HG03432 (cell line): ENCODE measurements at regions not wholly inside any gene's neighbourhood (a gene's known extent, or its start where the extent isn't known, plus 50 kb on each side); places are given as distances from the start of the nearest gene placed in this dataset.
A peak's percentile ranks its signal among the peaks of the same experiment; 100 is the strongest.
"Not testable (repeated sequence)": the region's sequence is repeated elsewhere in the genome, so short reads cannot be mapped to it uniquely, and the experiment has no call there.

Experiments
- ATAC-seq: cut with Tn5 transposase; IDR thresholded peaks from one replicate; pipeline ENCODE4 v1.9.1; 2021; ENCODE audit warnings: mild to moderate bottlenecking, moderate library complexity; ENCODE audit not compliant: unreplicated experiment

DNA sequence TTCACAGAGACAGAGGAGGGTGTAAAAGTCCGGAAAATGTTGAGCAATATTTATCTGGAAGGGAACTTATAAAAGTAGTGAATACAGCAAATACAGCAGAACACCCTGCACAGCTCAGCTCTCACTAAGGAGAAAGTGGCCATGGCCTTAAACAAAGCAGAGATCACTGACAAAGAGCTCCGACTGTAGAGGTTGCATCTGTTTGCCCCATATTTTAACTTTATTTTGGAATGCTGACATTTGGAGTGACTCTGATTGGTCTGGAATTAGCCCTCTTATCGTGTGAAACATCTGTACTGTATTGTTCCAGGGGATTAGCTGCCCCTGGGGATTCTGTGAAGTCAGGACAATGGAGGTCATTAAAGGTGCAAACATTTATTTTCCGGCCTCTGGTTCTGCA, 1275.7 kb upstream of the FLRT2 start:
- ATAC-seq, result no peak

DNA sequence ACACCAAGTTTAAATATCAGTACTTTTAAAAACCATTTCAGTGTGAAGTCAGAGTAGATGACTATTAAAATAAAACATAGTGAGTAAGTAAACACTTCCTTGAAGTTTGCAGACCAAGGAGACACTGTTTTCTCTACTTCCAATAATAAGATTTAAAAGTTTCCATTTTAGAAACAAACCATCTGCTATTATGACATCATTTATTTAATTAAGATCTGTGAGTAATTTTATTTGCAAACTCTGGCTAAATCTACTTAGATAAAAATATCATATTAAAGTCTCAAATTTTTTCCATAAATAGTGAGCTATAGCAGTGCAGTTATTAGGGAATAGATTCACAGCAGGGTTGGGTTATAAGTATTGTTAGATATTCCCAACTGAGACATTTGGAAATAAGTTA, 1267.0 kb upstream of the FLRT2 start:
- no peak for ATAC-seq

DNA sequence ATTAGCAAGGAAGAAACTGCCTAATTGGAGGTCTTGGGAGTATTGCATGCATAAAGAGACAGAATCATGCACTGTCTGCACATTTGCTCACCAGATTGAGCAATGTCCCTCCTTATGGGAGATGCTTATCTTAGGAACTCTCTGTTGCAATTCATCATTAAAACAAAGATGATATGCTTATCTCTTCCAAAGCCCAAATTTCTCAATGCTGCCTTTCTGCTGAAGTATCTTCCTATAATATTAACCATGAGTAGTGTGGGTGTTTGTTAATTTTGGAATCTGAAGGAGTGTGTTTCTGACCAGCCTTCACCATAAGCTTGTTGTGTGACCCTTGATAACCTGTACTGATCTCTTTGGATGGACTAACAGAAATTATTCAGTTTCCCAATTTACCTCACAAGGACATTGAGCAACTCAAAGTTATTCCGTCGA, 1257.6 kb upstream of the FLRT2 start:
- no peak for ATAC-seq

DNA sequence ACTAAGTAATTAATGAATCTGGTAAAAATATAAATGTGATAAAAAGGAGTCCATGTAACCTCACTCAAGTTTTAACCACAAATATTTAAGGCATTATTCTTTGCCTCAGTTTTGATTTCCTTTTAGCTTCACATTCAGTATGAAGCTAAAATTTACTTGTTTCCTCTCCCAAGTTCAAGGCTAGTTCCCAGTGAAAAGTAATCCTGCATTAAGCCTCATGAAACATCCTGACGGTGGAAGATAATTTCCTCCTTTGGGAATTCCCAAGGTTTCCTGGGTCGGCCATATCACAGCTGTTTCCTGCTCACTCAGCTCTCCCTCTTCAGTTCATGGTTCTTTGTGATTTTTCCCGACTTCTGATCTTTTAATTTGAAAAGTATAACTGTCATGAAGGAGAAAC, 1256.8 kb upstream of the FLRT2 start:
- no peak for ATAC-seq

DNA sequence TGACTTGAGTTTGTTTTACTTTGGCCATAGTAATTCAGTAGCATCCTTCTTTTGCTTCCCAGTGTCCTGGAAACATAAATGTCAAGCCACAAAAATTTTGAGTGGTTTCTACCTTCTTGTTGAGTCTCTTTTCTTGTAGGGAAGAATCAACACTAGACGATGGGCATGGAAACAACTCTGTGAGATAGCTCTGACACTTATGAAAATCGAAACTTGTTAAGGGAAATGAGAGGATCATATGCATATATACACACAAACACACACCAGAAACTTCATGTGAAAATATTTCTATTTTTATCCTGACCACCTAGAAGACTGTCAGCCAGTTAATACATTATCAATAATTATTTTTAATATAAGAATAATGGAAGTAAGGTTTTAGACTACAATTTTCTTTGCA, 1247.3 kb upstream of the FLRT2 start:
- ATAC-seq, result peak; percentile 69

DNA sequence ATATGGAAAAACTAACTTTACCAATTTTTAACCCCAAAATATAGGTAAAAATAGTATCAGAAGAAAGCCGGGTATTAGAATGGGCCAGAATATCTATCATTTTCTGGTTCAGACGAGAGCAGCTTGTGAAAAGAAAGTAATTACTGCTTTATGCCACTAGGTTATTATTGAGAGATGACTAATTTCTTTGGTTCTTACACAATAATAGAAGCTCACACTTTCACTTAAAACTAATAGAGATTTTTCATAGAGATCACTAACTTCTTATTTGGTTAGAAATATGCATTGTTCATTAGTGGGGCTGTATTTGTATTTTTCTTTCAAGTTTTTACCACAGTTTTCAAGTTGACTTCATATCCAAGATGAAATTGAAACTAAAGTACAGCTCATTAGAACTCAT, 1241.2 kb upstream of the FLRT2 start:
- ATAC-seq, result no peak

DNA sequence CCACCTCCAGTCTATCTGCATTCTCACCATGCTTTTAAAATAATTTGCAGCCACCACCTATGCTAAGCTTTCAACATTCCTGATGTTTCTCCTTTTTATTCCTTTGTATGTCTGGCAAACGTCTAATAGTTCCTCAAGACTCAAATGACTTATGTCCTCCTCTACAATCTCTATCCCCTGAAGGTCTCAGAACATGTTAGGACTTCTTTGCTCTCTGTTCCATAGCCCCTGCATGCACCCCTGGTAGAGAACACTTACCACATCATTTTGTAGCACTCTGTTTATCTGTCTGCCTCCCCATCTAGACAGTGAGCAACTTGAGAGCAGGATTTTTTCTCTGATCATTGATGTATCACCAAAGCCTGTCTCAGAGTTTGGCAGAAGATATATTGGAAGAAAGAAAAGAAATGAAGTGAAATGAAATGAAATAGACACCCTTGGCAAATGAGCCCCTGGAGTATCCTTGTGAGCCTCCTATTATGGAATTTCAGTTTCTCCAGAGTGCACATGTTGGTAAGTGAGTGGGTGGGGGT, 1231.2 kb upstream of the FLRT2 start:
- ATAC-seq, result no peak

DNA sequence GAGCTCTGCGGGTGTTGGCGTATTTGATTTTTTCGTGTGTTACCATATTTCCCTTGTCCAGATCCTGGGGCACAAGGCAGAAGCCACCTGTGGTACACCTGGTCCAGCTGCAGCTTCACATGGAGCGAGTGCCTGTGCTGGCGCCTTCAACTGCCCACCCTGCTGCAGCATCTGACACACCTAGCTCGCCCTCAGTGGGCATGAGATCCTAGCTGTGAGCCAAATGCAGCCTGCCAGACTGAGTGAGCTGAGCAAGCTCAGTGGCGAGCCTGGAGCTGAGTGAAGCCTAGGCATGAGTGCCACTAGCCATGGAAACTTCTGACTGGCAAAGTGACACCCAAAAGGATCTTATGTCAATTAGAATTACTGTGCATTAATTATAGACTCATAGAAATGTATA, 1226.8 kb upstream of the FLRT2 start:
- no peak for ATAC-seq

DNA sequence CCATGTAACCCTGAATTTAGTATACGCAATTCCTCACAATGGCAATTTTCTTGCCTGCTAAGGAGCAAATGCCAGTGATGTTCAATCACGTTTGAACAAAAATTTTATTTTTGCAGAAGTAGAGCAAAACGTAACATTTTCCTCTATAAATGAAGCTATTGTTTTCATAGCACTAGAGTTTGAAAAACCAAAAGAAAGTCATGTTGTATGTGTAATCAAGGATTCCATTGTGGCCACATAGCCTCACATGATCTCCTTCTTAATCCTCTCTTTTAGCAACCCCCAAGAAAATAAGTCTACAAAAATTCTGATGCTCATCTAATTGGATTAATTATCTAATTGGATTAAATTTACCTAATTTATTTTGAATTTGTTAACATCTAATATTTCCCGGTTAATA, 1217.4 kb upstream of the FLRT2 start:
- ATAC-seq, result no peak

DNA sequence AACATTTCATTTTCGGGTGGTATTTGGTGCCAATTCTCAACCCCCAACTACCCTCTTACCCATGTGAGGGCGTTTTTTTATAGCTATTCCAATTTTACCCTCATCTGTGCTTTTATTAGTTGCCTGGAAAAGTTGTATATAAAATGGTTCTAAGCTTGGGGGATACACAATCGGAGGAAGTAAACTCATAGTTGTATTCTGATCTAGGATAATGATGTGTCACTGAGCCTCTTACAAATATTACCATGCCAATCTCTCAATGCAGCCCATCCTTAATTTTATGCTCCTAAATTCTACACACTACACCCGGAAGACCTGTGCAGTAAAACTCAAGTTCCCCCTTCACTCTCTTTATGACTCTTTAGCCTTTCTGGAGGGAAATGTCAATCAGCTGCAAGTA, 1206.5 kb upstream of the FLRT2 start:
- no peak for ATAC-seq

DNA sequence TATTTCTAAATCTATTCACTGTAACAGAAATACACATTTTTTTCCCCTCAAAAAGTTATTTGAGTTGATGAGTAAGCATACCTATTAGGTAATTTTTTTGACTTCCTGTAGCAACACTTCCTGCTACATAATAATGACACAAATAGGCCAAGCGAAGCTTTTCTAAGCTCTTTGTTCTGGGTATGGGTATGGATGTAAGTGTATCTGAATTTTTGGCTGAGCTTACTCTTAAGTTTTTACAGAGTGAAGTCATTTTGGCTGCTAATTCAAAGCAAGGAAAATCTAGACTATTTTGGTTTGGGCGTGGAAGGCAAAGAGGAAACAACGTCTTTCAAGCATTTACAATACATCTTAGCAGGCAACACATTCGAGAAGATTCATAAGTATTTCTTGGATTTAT, 1206.0 kb upstream of the FLRT2 start:
- ATAC-seq, result no peak

DNA sequence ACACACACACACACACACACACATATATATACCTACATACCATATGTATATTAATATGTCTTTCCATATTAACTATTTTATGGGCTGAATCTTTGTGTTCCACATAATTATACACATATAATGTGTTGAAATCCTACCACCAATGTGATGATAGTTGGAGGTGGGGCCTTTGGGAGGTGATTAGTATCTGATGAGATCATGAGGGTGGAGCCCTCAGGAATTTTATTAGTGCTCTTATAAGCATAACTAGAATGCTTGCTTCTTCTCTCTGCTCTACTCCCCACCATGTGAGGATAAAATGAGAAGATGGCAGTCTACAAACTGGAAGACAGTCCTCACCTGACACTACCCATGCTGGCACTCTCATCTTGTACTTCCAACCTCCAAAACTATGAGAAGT, 1193.5 kb upstream of the FLRT2 start:
- no peak for ATAC-seq

DNA sequence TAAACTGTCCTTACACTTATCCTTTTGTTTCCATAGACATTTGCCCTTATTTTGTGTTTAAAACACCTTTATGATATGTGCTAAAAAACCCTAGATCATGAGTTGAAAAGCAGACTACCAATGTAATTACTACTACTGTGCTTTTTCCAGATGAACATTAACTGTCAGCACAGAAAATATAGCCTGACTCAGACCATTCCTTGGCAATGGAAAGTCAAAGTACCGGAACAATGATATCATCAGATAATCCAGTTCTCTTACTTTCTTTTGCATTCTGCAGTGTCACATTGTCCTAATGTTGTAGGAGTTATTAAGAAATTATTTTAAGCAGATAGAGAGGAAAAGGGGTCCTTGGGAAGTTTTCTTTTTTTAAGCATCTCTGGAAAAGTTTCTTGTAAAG, 1189.0 kb upstream of the FLRT2 start:
- no peak for ATAC-seq

DNA sequence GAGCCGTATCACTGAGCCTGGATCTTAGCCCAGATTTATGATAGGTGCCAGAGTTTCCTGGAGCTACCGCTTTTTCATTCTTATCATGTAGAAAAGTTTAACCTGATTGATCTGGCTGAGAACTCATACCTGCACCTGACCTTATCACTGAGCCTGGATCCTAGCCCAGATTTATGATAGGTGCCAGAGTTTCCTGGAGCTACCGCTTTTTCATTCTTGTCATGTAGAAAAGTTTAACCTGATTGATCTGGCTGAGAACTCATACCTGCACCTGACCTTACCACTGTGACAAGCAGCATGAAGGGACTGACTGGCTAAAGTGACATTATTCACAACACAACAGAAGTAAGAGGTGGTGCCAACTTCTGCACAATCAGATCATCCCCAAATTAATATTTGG, 1188.1 kb upstream of the FLRT2 start:
- not testable (repeated sequence) for ATAC-seq

DNA sequence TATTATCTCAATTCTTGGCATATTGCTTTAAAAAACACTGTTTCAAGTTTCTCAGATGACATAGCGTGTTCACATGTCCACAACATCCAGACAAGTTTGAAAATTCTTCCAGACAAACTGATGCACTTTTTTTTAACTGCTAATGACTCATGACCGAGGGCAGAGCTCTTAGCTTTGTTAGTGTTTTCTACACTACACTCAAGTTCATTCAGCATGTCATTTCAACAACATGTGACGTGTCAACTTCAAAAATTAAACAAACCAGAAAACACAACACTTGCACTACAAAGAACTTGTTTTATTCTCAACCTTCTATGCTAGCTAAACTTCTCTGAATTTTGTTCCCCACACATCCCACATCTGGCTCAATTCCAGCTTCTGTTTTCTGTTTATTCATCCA, 1186.3 kb upstream of the FLRT2 start:
- no peak for ATAC-seq

DNA sequence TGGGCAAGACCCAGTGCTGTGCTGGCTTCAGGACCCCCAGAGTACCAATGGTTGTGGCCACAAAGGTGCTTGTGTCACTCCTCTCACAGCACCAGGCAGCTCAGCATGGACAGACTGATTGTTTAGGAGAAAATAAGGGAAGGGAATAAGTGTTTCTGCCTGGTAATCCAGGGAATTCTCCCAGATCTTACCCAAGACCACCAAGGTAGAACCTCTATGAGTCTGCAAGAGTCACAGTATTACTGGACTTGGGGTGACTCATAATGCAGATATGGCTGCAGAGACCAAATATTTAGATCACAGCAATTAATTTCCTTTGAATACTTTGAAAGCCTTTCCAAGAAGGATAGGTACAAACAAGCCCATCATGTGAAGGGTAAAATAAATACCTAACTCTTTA, 1178.3 kb upstream of the FLRT2 start:
- no peak for ATAC-seq

DNA sequence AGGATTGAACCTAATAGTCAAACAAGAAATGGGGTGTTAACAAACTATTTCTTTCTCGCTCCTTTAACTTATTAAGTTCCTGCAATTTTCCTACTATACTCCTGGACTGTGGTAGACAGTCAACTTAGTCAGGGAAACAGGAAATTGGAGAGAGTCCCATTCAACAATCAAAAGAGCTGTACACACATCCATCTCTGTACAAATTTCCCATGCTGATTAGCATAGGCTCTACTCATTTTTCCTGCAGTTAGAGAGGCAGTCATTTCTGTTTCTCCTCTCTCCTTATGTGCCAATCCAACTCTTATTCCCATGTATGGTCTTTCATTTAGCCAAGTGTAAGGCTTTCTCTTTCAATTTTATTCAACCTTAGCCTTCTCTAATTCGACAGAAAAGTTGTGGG, 1168.5 kb upstream of the FLRT2 start:
- ATAC-seq, result no peak

DNA sequence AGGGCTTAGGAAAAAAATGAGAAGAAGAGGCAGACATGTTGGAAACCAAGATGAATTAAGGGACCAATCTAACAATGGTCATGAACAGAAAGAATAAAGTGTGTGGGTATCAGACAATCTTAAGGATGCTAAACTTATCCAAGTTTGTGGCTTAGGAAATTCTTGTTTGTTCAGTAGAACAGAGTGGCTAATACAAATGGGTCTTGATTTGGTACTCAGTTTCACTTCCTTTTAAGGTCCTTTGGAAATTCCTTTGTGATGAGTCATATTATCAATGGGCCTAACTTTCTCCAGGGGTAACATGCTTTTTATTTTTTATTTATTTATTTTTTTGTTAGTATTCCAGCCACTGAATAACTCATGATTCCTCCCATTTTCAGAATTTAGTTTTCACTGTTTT, 1154.7 kb upstream of the FLRT2 start:
- no peak for ATAC-seq

DNA sequence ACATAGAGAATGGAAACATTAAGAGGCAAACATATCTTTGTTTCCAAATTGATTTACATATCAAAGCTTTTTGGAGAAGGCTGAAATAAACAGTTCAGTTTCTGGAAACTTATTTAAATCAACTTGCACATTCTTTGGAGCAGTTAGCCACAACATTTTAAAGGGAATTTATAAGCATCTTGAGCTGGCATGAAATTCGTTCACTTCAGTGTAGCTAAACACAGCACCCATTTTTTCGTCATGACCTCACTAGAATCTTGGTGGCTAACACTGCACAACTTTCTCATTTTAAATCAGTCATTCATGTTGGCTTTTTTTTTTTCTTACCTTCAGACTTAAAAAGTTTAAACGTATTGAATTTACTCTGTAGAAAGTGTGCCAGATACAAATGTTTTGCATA, 1139.9 kb upstream of the FLRT2 start:
- no peak for ATAC-seq

DNA sequence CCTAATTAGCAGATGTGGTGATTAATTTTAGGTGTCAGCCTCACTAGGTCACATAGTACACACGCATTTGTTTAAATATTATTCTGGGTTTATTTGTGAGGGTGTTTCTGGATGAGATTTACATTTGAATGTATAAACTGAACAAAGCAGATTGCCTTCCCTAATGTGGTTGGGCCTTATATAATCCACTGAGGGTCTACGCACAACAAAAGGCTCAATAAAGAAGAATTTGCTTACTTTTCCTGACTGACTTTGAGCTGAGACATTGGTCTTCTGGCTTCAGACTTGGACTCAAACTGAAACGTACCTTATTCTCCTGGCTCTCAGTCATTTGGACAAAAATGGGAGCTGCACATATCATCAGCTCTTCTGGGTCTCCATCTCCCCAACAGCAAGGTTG, 1132.3 kb upstream of the FLRT2 start:
- ATAC-seq, result no peak

DNA sequence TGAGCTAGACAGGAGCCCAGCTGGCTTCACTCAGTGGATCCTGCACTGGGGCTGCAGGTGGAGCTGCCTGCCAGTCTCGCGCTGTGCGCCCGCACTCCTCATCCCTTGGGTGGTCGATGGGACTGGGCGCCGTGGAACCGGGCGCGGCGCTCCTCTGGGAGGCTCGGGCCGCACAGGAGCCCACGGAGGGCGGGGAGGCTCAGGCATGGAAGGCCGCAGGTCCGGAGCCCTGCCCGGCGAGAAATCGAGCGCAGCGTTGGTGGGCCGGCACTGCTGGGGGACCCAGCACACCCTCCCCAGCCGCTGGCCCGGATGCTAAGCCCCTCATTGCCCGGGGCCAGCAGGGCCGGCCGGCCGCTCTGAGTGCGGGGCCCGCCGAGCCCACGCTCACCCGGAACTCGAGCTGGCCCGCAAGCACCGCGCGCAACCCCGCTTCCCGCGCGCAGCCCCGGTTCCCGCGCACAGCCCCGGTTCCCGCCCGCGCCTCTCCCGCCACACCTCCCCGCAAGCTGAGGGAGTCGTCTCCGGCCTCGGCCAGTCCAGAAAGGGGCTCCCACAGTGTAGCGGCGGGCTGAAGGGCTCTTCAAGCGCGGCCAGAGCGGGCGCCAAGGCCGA, 1130.5 kb upstream of the FLRT2 start:
- ATAC-seq, result no peak

DNA sequence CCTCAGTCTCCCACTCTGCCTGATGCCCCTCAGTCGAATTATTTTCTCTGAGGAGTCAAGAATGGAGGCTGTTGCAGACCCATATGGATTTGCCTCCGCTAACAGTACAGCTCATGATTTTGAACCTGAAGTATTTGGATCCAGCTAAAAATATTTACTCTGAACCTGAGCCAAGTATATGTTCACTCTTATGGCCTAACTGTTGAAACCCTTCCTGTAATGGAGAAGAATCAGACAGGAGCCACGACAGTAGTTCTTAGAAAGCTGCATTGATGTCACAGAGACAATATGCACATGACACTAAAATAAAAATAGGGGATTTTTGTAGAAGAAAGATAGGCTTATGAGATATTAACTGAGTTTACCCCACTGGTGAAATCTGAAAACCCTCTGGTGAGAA, 1128.3 kb upstream of the FLRT2 start:
- ATAC-seq, result no peak

DNA sequence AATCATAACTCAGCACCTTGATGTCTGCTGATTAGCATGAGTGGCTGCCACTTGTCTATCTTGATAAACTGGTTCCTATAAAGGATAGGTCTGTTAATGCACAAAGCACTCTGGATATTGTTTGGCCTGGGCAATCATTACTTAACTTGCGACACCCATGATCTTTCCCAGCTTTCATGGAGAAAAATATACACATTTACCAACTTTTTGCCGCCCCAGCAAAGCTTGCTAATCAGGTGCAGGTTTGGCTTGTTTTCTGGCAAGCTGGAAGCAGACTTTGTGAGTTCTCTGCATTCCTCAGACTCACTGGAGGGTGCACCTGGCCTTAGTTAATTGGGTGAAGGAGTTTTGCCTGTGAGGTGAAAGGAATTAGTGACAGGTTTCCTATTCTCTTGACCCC, 1126.4 kb upstream of the FLRT2 start:
- ATAC-seq, result no peak
